Activated CD8-positive, alpha-beta T cell treated with anti-CD3 and anti-CD28 coated beads for 36 hours (primary cell): ENCODE measurements at regions not wholly inside any gene's neighbourhood (a gene's known extent, or its start where the extent isn't known, plus 50 kb on each side); places are given as distances from the start of the nearest gene placed in this dataset.

ENCODE experiments used
- ATAC-seq: fragments of 200-7000 bp; cut with Tn5 transposase; one replicate; pipeline ENCODE4 v1.10.0; 2021; ENCODE audit warnings: mild to moderate bottlenecking, moderate library complexity
- CTCF ChIA-PET: fragments of 350-600 bp; sonication (Branson Sonifier 250); formaldehyde crosslinking; loops from one replicate; lab custom pipeline; 2021; ENCODE audit warnings: antibody characterized with exemption; lab: Charles Lee
- POLR2A ChIA-PET: fragments of 350-600 bp; sonication (Branson Sonifier 250); formaldehyde crosslinking; loops from one replicate; lab custom pipeline; 2021; ENCODE audit warnings: antibody characterized with exemption; lab: Charles Lee
- DNase-seq: peaks from one replicate; pipeline ENCODE4 v3.0.0-alpha.2; 2020
- H3K27ac Mint-ChIP-seq: one replicate; pipeline ENCODE4 v1.8.0; 2021; ENCODE audit warnings: mild to moderate bottlenecking, mixed read lengths
- H3K27me3 Mint-ChIP-seq: one replicate; pipeline ENCODE4 v1.8.0; 2021; ENCODE audit warnings: mixed read lengths
- H3K36me3 Mint-ChIP-seq: one replicate; pipeline ENCODE4 v1.8.0; 2021; ENCODE audit warnings: low read depth, mixed read lengths
- H3K4me1 Mint-ChIP-seq: one replicate; pipeline ENCODE4 v1.8.0; 2021; ENCODE audit warnings: low read depth, mixed read lengths
- H3K4me3 Mint-ChIP-seq: one replicate; pipeline ENCODE4 v1.8.0; 2021; ENCODE audit warnings: mild to moderate bottlenecking, moderate library complexity, mixed read lengths
- H3K9me3 Mint-ChIP-seq: one replicate; pipeline ENCODE4 v1.8.0; 2021; ENCODE audit warnings: mixed read lengths
- CTCF ChIP-seq: fragments of 200-600 bp; IDR thresholded peaks from one replicate; pipeline ENCODE4 v1.8.0; 2022; ENCODE audit warnings: antibody characterized with exemption, mild to moderate bottlenecking
- intact Hi-C: fragments of 100-400 bp; cut with micrococcal nuclease; formaldehyde crosslinking; loops from one replicate; pipeline ENCODE4 v1.10.0; 2022

- ChIA-PET POLR2A (no interaction called here), CTCF (no interaction called here)
- no peak overlapping the region for H3K27ac Mint-ChIP-seq
- ATAC-seq (no peak), DNase-seq (no peak)
- no peaks in the 10 kb centered on the region for H3K36me3 Mint-ChIP-seq
- no peak overlapping the region for H3K4me3 Mint-ChIP-seq
- peaks cover 5% of the 10 kb centered on the region for H3K9me3 Mint-ChIP-seq
- H3K27me3 Mint-ChIP-seq = peaks cover 30% of the 10 kb centered on the region
- peaks cover 2% of the 10 kb centered on the region for H3K4me1 Mint-ChIP-seq
- intact Hi-C loops = no loop called here
- TF ChIP-seq CTCF = no peak
Measured at GRCh38 chr9:79264511-79265355, 307.0 kb upstream of the TLE4 start.

- peaks cover 5% of the 10 kb centered on the region for H3K9me3 Mint-ChIP-seq
- DNase-seq (no peak), ATAC-seq (no peak)
- POLR2A ChIA-PET = no interaction called here
- H3K27me3 Mint-ChIP-seq = peaks cover 20% of the 10 kb centered on the region
- no peak overlapping the region for H3K4me3 Mint-ChIP-seq
- no peak overlapping the region for H3K27ac Mint-ChIP-seq
- no peaks in the 10 kb centered on the region for H3K36me3 Mint-ChIP-seq
- peaks cover 2% of the 10 kb centered on the region for H3K4me1 Mint-ChIP-seq
- TF ChIP-seq CTCF = no peak
- intact Hi-C loops = no loop called here
- CTCF ChIA-PET = no interaction called here
Measured at GRCh38 chr9:79266986-79267385, 304.8 kb upstream of the TLE4 start.

GRCh38 chr9:79268806-79269205, 303.0 kb upstream of the TLE4 start:
- Mint-ChIP-seq H3K9me3 (no peaks in the 10 kb centered on the region), H3K4me1 (peaks cover 2% of the 10 kb centered on the region), H3K27me3 (peaks cover 11% of the 10 kb centered on the region), H3K4me3 (no peak overlapping the region), H3K27ac (no peak overlapping the region), H3K36me3 (no peaks in the 10 kb centered on the region)
- ChIA-PET POLR2A (no interaction called here), CTCF (no interaction called here)
- ATAC-seq (no peak), DNase-seq (no peak)
- TF ChIP-seq CTCF = no peak
- intact Hi-C loops = no loop called here

GRCh38 chr9:79273311-79273710, 298.5 kb upstream of the TLE4 start:
- Mint-ChIP-seq H3K27me3 (no peaks in the 10 kb centered on the region), H3K36me3 (no peaks in the 10 kb centered on the region), H3K4me1 (no peaks in the 10 kb centered on the region), H3K9me3 (no peaks in the 10 kb centered on the region), H3K4me3 (no peak overlapping the region), H3K27ac (no peak overlapping the region)
- ChIA-PET POLR2A (no interaction called here), CTCF (no interaction called here)
- ATAC-seq = no peak
- TF ChIP-seq CTCF = no peak
- intact Hi-C loops = no loop called here
- no peak for DNase-seq

- H3K36me3 Mint-ChIP-seq = no peaks in the 10 kb centered on the region
- CTCF ChIA-PET = no interaction called here
- DNase-seq (no peak), ATAC-seq (no peak)
- TF ChIP-seq CTCF = no peak
- no peaks in the 10 kb centered on the region for H3K4me1 Mint-ChIP-seq
- intact Hi-C loops = no loop called here
- H3K27me3 Mint-ChIP-seq = no peaks in the 10 kb centered on the region
- H3K9me3 Mint-ChIP-seq = no peaks in the 10 kb centered on the region
- POLR2A ChIA-PET = no interaction called here
- no peak overlapping the region for H3K4me3 Mint-ChIP-seq
- H3K27ac Mint-ChIP-seq = no peak overlapping the region
Measured at GRCh38 chr9:79279356-79279755, 292.4 kb upstream of the TLE4 start.
